Endothelial cell of umbilical vein (primary cell): ENCODE measurements at regions not wholly inside any gene's neighbourhood (a gene's known extent, or its start where the extent isn't known, plus 50 kb on each side); places are given as distances from the start of the nearest gene placed in this dataset.

ENCODE experiments used
- BruUV-seq: library from RNA; stranded (reverse); fragments of 400-500 nt; replicated peaks from 2 replicates; lab custom pipeline; 2021; lab: Mats Ljungman, UMichigan
- CTCF ChIA-PET: fragments of 300-600, 350-600 bp; sonication (Branson Sonifier 250); formaldehyde crosslinking; loops from one replicate; lab custom pipeline; 2021; ENCODE audit warnings: antibody characterized with exemption, inconsistent platforms; lab: Charles Lee
- POLR2A ChIA-PET: fragments of 300-600, 350-600 bp; sonication (Branson Sonifier 250); formaldehyde crosslinking; loops from one replicate; lab custom pipeline; 2021; ENCODE audit warnings: antibody characterized with exemption, inconsistent platforms; lab: Charles Lee
- DNase-seq: peaks from one replicate; pipeline ENCODE4 v3.0.0-alpha.2; 2011; ENCODE audit warnings: low read depth, low spot score
- FAIRE-seq: peaks from 2 replicates; lab custom pipeline; 2011; peaks lifted over from hg19 to GRCh38; lab: Jason Lieb, UNC
- H2AFZ ChIP-seq: 2 replicates; pipeline ENCODE4 v1.6.0; 2012; ENCODE audit warnings: low read depth, low read length, control low read depth, inconsistent platforms
- H3K27ac ChIP-seq: 2 replicates; pipeline ENCODE4 v1.5.1; 2011; ENCODE audit warnings: low read depth, mild to moderate bottlenecking, control low read depth, low read length, moderate library complexity; ENCODE audit not compliant: insufficient read depth
- H3K27me3 ChIP-seq, 2 experiments: 2 replicates each; pipeline versions ENCODE4 v1.6.0 to v1.6.1; 2011; ENCODE audit warnings: low read length in 2 of 2, mixed read lengths in 1 of 2; ENCODE audit not compliant: control insufficient read depth in 2 of 2, insufficient read depth in 2 of 2
- H3K36me3 ChIP-seq, 2 experiments: 2 replicates in 1 of 2; 3 replicates in 1 of 2; pipeline ENCODE4 v1.5.1; 2011; ENCODE audit warnings: low read length in 2 of 2, mild to moderate bottlenecking in 1 of 2, moderate library complexity in 1 of 2; ENCODE audit not compliant: control insufficient read depth in 2 of 2, insufficient read depth in 2 of 2; ENCODE audit errors: extremely low read depth in 1 of 2
- H3K4me1 ChIP-seq: 3 replicates; pipeline ENCODE4 v1.5.1; 2011; ENCODE audit warnings: mild to moderate bottlenecking, low read length; ENCODE audit not compliant: control insufficient read depth, insufficient read depth; ENCODE audit errors: extremely low read depth
- H3K4me2 ChIP-seq: 2 replicates; pipeline ENCODE4 v1.6.1; 2011; ENCODE audit warnings: low read length, control low read depth, mixed read lengths; ENCODE audit not compliant: insufficient read depth
- H3K4me3 ChIP-seq, 3 experiments: fragments of 200-600 bp in 1 of 3; sonication (generic), shearing (Covaris generic) in 1 of 3; replicated peaks in 1 of 3; 2 replicates each; pipeline ENCODE4 v1.5.1; 2011 to 2016; ENCODE audit warnings: control low read depth in 3 of 3, low read length in 3 of 3, mild to moderate bottlenecking in 2 of 3, inconsistent platforms in 1 of 3, low read depth in 1 of 3, moderate library complexity in 1 of 3; ENCODE audit not compliant: insufficient read depth in 1 of 3
- H3K79me2 ChIP-seq: 2 replicates; pipeline ENCODE4 v1.6.0; 2012; ENCODE audit warnings: low read length, inconsistent platforms; ENCODE audit not compliant: control insufficient read depth, insufficient read depth
- H3K9ac ChIP-seq: replicated peaks from 2 replicates; pipeline ENCODE3; 2011; ENCODE audit warnings: low read length, control low read depth; ENCODE audit not compliant: insufficient read depth; ENCODE audit errors: extremely low read depth
- H3K9me1 ChIP-seq: replicated peaks from 3 replicates; pipeline ENCODE4 v1.6.0; 2011; ENCODE audit warnings: mild to moderate bottlenecking, low read length; ENCODE audit not compliant: control insufficient read depth, insufficient read depth; ENCODE audit errors: extremely low read depth
- H3K9me3 ChIP-seq: replicated peaks from 2 replicates; pipeline ENCODE4 v1.5.1; 2012; ENCODE audit warnings: low read length, inconsistent platforms; ENCODE audit not compliant: control insufficient read depth, insufficient read depth
- H4K20me1 ChIP-seq: replicated peaks from 2 replicates; pipeline ENCODE3; 2011; ENCODE audit warnings: mild to moderate bottlenecking, low read length; ENCODE audit not compliant: control insufficient read depth, insufficient read depth; ENCODE audit errors: extremely low read depth
- CTCF ChIP-seq, 2 donors: IDR thresholded peaks; 1 replicate in 1 of 2; 2 replicates in 1 of 2; pipeline ENCODE4 v1.5.1; 2011; ENCODE audit warnings: low read length in 2 of 2, mild to moderate bottlenecking in 2 of 2, moderate library complexity in 2 of 2, control low read depth in 1 of 2, inconsistent platforms in 1 of 2, low read depth in 1 of 2; ENCODE audit not compliant: insufficient read depth in 1 of 2; ENCODE audit errors: extremely low read depth in 1 of 2
- EZH2 ChIP-seq: IDR thresholded peaks from 2 replicates; pipeline ENCODE4 v1.6.1; 2012; ENCODE audit warnings: borderline replicate concordance, low read depth, mild to moderate bottlenecking, moderate library complexity, low read length, inconsistent platforms; ENCODE audit not compliant: severe bottlenecking
- FOS ChIP-seq: IDR thresholded peaks from 2 replicates; pipeline ENCODE4 v1.6.1; 2011; ENCODE audit warnings: mild to moderate bottlenecking, low read length, moderate library complexity, borderline replicate concordance; ENCODE audit not compliant: insufficient read depth
- GATA2 ChIP-seq: IDR thresholded peaks from 2 replicates; pipeline ENCODE4 v1.7.0; 2011; ENCODE audit warnings: low read depth, mild to moderate bottlenecking, moderate library complexity, mixed read lengths, low read length; ENCODE audit not compliant: insufficient read length, insufficient read depth
- JUN ChIP-seq: IDR thresholded peaks from 2 replicates; pipeline ENCODE4 v1.6.1; 2011; ENCODE audit warnings: borderline replicate concordance, low read depth; ENCODE audit not compliant: insufficient read length, insufficient read depth
- MAX ChIP-seq: IDR thresholded peaks from 2 replicates; pipeline ENCODE4 v1.6.1; 2011; ENCODE audit not compliant: insufficient read depth, insufficient read length
- MYC ChIP-seq: IDR thresholded peaks from one replicate; pipeline ENCODE4 v1.6.1; 2011; ENCODE audit warnings: mild to moderate bottlenecking, low read depth, low read length
- POLR2A ChIP-seq: IDR thresholded peaks from 2 replicates; pipeline ENCODE4 v1.6.1; 2012; ENCODE audit warnings: low read depth, mild to moderate bottlenecking, control low read depth, low read length
- POLR2AphosphoS5 ChIP-seq: IDR thresholded peaks from 2 replicates; pipeline ENCODE4 v1.6.1; 2012; ENCODE audit warnings: low read depth, mild to moderate bottlenecking, control low read depth, low read length, moderate library complexity; ENCODE audit not compliant: insufficient read depth
- dilution Hi-C: fragments of 300-500 bp; cut with MboI; formaldehyde crosslinking; loops from one replicate; pipeline ENCODE4 v1.15.0; 2019; ENCODE audit warnings: low sequenced_read_pairs; ENCODE audit not compliant: extremely low pct_ligation_motif_present
- intact Hi-C: fragments of 100-400 bp; cut with micrococcal nuclease; formaldehyde crosslinking; loops from one replicate; pipeline ENCODE4 v1.10.0; 2022

- H3K9ac ChIP-seq = no peak overlapping the region
- H3K4me3 ChIP-seq = no peak overlapping the region
- no peak for TF ChIP-seq GATA2
- TF ChIP-seq POLR2AphosphoS5 = no peak
- TF ChIP-seq JUN = no peak
- no peak for TF ChIP-seq POLR2A
- no peak for TF ChIP-seq MAX
- TF ChIP-seq CTCF (IDR thresholded peaks at IDR 0.05; ENCODE audit: extremely low read depth in 1 of 2, insufficient read depth in 1 of 2, low read depth in 1 of 2, low read length in 2 of 2) = no peak
- CTCF ChIA-PET = no interaction called here
- POLR2A ChIA-PET = no interaction called here
- H3K4me2 ChIP-seq = no peak overlapping the region
- no peak overlapping the region for H2AFZ ChIP-seq
- no peaks in the 10 kb centered on the region for H3K79me2 ChIP-seq
- H3K9me1 ChIP-seq = no peaks in the 10 kb centered on the region
- no peaks in the 10 kb centered on the region for H3K4me1 ChIP-seq
- DNase-seq = no peak
- intact Hi-C loops = no loop called here
- no peaks in the 10 kb centered on the region for H4K20me1 ChIP-seq
- no peaks in the 10 kb centered on the region for H3K36me3 ChIP-seq
- BruUV-seq = no TSS peak
- FAIRE-seq = no peak
- dilution Hi-C loops = no loop called here
- H3K27me3 ChIP-seq = no peaks in the 10 kb centered on the region
- H3K9me3 ChIP-seq = peaks cover 6% of the 10 kb centered on the region
- H3K27ac ChIP-seq = no peak overlapping the region
Measured at GRCh38 chr18:77439888-77440287, 190.2 kb downstream of the GALR1 start.

GRCh38 chr18:77442393-77442792 lies 192.7 kb downstream of the GALR1 start:
- no peak overlapping the region for H3K4me2 ChIP-seq
- H3K4me3 ChIP-seq = no peak overlapping the region
- FAIRE-seq (no peak), DNase-seq (no peak)
- CTCF ChIA-PET = no interaction called here
- no peaks in the 10 kb centered on the region for H4K20me1 ChIP-seq
- H3K79me2 ChIP-seq = no peaks in the 10 kb centered on the region
- intact Hi-C loops = no loop called here
- TF ChIP-seq CTCF (IDR thresholded peaks at IDR 0.05; ENCODE audit: extremely low read depth in 1 of 2, insufficient read depth in 1 of 2, low read depth in 1 of 2, low read length in 2 of 2) = no peak
- no peak for TF ChIP-seq MYC
- no peak for TF ChIP-seq POLR2AphosphoS5
- TF ChIP-seq GATA2 = no peak
- no peak for TF ChIP-seq FOS
- TF ChIP-seq EZH2 = no peak
- H3K9me3 ChIP-seq = peaks cover 6% of the 10 kb centered on the region
- no peak overlapping the region for H2AFZ ChIP-seq
- H3K27ac ChIP-seq = no peak overlapping the region
- H3K36me3 ChIP-seq = no peaks in the 10 kb centered on the region
- no peaks in the 10 kb centered on the region for H3K9me1 ChIP-seq
- no peak overlapping the region for H3K9ac ChIP-seq
- H3K27me3 ChIP-seq = no peaks in the 10 kb centered on the region
- dilution Hi-C loops = no loop called here
- H3K4me1 ChIP-seq = no peaks in the 10 kb centered on the region
- no TSS peak for BruUV-seq
- POLR2A ChIA-PET = no interaction called here
